Chondrocyte (in vitro differentiated cells): ENCODE measurements at regions not wholly inside any gene's neighbourhood (a gene's known extent, or its start where the extent isn't known, plus 50 kb on each side); places are given as distances from the start of the nearest gene placed in this dataset.

Experiments
- DNase-seq: peaks from one replicate; pipeline ENCODE4 v3.0.0; 2021; ENCODE audit warnings: mixed read lengths, low spot score
- H3K27ac Mint-ChIP-seq: one replicate; pipeline ENCODE4 v1.8.0; 2021; ENCODE audit warnings: mild to moderate bottlenecking, moderate library complexity, mixed read lengths; ENCODE audit not compliant: unreplicated experiment
- H3K27me3 Mint-ChIP-seq: 2 replicates; pipeline ENCODE4 v1.8.0; 2021; ENCODE audit warnings: low read depth, mixed read lengths
- H3K36me3 Mint-ChIP-seq: 2 replicates; pipeline ENCODE4 v1.8.0; 2021; ENCODE audit warnings: low read depth, mixed read lengths
- H3K4me1 Mint-ChIP-seq: 2 replicates; pipeline ENCODE4 v1.8.0; 2021; ENCODE audit warnings: low read depth, mild to moderate bottlenecking, mixed read lengths
- H3K4me3 Mint-ChIP-seq: one replicate; pipeline ENCODE4 v1.8.0; 2021; ENCODE audit warnings: mild to moderate bottlenecking, moderate library complexity, mixed read lengths; ENCODE audit not compliant: unreplicated experiment
- H3K9me3 Mint-ChIP-seq: 2 replicates; pipeline ENCODE4 v1.8.0; 2021; ENCODE audit warnings: low read depth, mixed read lengths
- CTCF ChIP-seq: fragments of 200-600 bp; sonication (generic); IDR thresholded peaks from 2 replicates; pipeline ENCODE4 v1.5.0; 2021; ENCODE audit warnings: antibody characterized with exemption, mild to moderate bottlenecking, moderate library complexity

- Mint-ChIP-seq H3K4me1 (peaks cover 19% of the 10 kb centered on the region), H3K36me3 (no peaks in the 10 kb centered on the region), H3K4me3 (no peak overlapping the region), H3K27ac (no peak overlapping the region), H3K27me3 (peaks cover 61% of the 10 kb centered on the region), H3K9me3 (no peaks in the 10 kb centered on the region)
- no peak for TF ChIP-seq CTCF
- DNase-seq = no peak
Observed at GRCh38 chr2:176555112-176555511, 285.9 kb downstream of the MTX2 start.

GRCh38 chr2:176555781-176556180 is 286.5 kb downstream of the MTX2 start:
- Mint-ChIP-seq H3K27me3 (peaks cover 65% of the 10 kb centered on the region), H3K36me3 (no peaks in the 10 kb centered on the region), H3K4me1 (peaks cover 19% of the 10 kb centered on the region), H3K27ac (no peak overlapping the region), H3K9me3 (no peaks in the 10 kb centered on the region), H3K4me3 (no peak overlapping the region)
- no peak for DNase-seq
- no peak for TF ChIP-seq CTCF

- TF ChIP-seq CTCF = no peak
- DNase-seq = no peak
- no peaks in the 10 kb centered on the region for H3K36me3 Mint-ChIP-seq
- peaks cover 19% of the 10 kb centered on the region for H3K4me1 Mint-ChIP-seq
- H3K9me3 Mint-ChIP-seq = no peaks in the 10 kb centered on the region
- H3K4me3 Mint-ChIP-seq = no peak overlapping the region
- peaks cover 70% of the 10 kb centered on the region for H3K27me3 Mint-ChIP-seq
- no peak overlapping the region for H3K27ac Mint-ChIP-seq
Observed at GRCh38 chr2:176556373-176556772, 287.1 kb downstream of the MTX2 start.

GRCh38 chr2:176557821-176558220 is 288.6 kb downstream of the MTX2 start:
- no peaks in the 10 kb centered on the region for H3K36me3 Mint-ChIP-seq

GRCh38 chr2:176558574-176559140 is 289.4 kb downstream of the MTX2 start:
- Mint-ChIP-seq H3K36me3 (no peaks in the 10 kb centered on the region), H3K4me1 (peaks cover 9% of the 10 kb centered on the region), H3K27ac (no peak overlapping the region), H3K27me3 (peaks cover 67% of the 10 kb centered on the region), H3K9me3 (peaks cover 3% of the 10 kb centered on the region), H3K4me3 (no peak overlapping the region)
- TF ChIP-seq CTCF = no peak
- DNase-seq = no peak

More at GRCh38 chr2:176557821-176558220, 288.6 kb downstream of the MTX2 start:
- peaks cover 2% of the 10 kb centered on the region for H3K9me3 Mint-ChIP-seq
- no peak overlapping the region for H3K27ac Mint-ChIP-seq
- H3K4me1 Mint-ChIP-seq = peaks cover 14% of the 10 kb centered on the region
- no peak overlapping the region for H3K4me3 Mint-ChIP-seq
- H3K27me3 Mint-ChIP-seq = peaks cover 69% of the 10 kb centered on the region
- no peak for DNase-seq
- TF ChIP-seq CTCF = no peak
